NB4 (cell line): ENCODE measurements at regions not wholly inside any gene's neighbourhood (a gene's known extent, or its start where the extent isn't known, plus 50 kb on each side); places are given as distances from the start of the nearest gene placed in this dataset.
"Not testable (repeated sequence)": the region's sequence is repeated elsewhere in the genome, so short reads cannot be mapped to it uniquely, and the experiment has no call there.

Experiments
- CTCF ChIP-seq: IDR thresholded peaks from one replicate; pipeline ENCODE4 v1.5.1; 2012; ENCODE audit warnings: low read depth, low read length
- MAX ChIP-seq: IDR thresholded peaks from 2 replicates; pipeline ENCODE4 v1.6.1; 2011; ENCODE audit warnings: low read depth, low read length
- MYC ChIP-seq: IDR thresholded peaks from 2 replicates; pipeline ENCODE4 v1.6.1; 2011; ENCODE audit warnings: low read depth, low read length
- POLR2A ChIP-seq: IDR thresholded peaks from 2 replicates; pipeline ENCODE4 v1.6.1; 2011; ENCODE audit warnings: mild to moderate bottlenecking; ENCODE audit not compliant: insufficient read length; ENCODE audit errors: extremely low read depth

- TF ChIP-seq CTCF, POLR2A, MAX, MYC: not testable (repeated sequence)
These were observed 96.1 kb upstream of the GPR6 start for GRCh38 chr6:109881953-109882490.
